Endodermal cell (in vitro differentiated cells): ENCODE measurements at regions not wholly inside any gene's neighbourhood (a gene's known extent, or its start where the extent isn't known, plus 50 kb on each side); places are given as distances from the start of the nearest gene placed in this dataset.

Source experiments
- DNase-seq: peaks from one replicate; pipeline ENCODE4 v3.0.0-alpha.2; 2017
- H3K27ac ChIP-seq: 2 replicates; pipeline ENCODE4 v1.5.1; 2013; ENCODE audit warnings: mild to moderate bottlenecking, low read depth, low read length, moderate library complexity
- H3K27me3 ChIP-seq: 2 replicates; pipeline ENCODE4 v1.6.1; 2013; ENCODE audit warnings: mild to moderate bottlenecking, low read length, moderate library complexity; ENCODE audit not compliant: insufficient read depth, control insufficient read depth, poor library complexity, severe bottlenecking
- H3K36me3 ChIP-seq: 2 replicates; pipeline ENCODE4 v1.7.0; 2013; ENCODE audit warnings: mild to moderate bottlenecking, low read length, moderate library complexity; ENCODE audit not compliant: control insufficient read depth, insufficient read depth
- H3K4me1 ChIP-seq: one replicate; pipeline ENCODE4 v1.7.0; 2013; ENCODE audit warnings: low read length; ENCODE audit not compliant: control insufficient read depth, insufficient read depth
- H3K4me3 ChIP-seq: 2 replicates; pipeline ENCODE4 v1.5.1; 2013; ENCODE audit warnings: mild to moderate bottlenecking, low read length, moderate library complexity
- H3K9ac ChIP-seq: 2 replicates; pipeline ENCODE4 v1.6.1; 2013; ENCODE audit warnings: mild to moderate bottlenecking, low read length, moderate library complexity; ENCODE audit not compliant: poor library complexity, severe bottlenecking; ENCODE audit errors: extremely low read depth
- H3K9me3 ChIP-seq: 2 replicates; pipeline ENCODE4 v1.6.1; 2013; ENCODE audit warnings: mild to moderate bottlenecking, low read length, moderate library complexity; ENCODE audit not compliant: control insufficient read depth
- H3K27ac Mint-ChIP-seq: 2 replicates; pipeline ENCODE4 v1.8.0; 2020; ENCODE audit warnings: mixed read lengths
- H3K27me3 Mint-ChIP-seq: 2 replicates; pipeline ENCODE4 v1.8.0; 2021; ENCODE audit warnings: mild to moderate bottlenecking, mixed read lengths; ENCODE audit not compliant: insufficient read depth
- H3K36me3 Mint-ChIP-seq: 2 replicates; pipeline ENCODE4 v1.8.0; 2020; ENCODE audit warnings: low read depth, mixed read lengths
- H3K4me1 Mint-ChIP-seq: 2 replicates; pipeline ENCODE4 v1.8.0; 2020; ENCODE audit warnings: mixed read lengths
- H3K4me3 Mint-ChIP-seq: 2 replicates; pipeline ENCODE4 v1.8.0; 2020; ENCODE audit warnings: mild to moderate bottlenecking, moderate library complexity, mixed read lengths
- H3K9me3 Mint-ChIP-seq: 2 replicates; pipeline ENCODE4 v1.8.0; 2020; ENCODE audit warnings: mild to moderate bottlenecking, mixed read lengths
- WGBS, 2 experiments: methylation state at CpG; one replicate each; pipeline versions ENCODE4 v1.1.5 to v1.1.7; 2013; ENCODE audit warnings: missing lambda C conversion rate in 2 of 2, mixed read lengths in 1 of 2; ENCODE audit not compliant: insufficient coverage in 1 of 2, insufficient read length in 1 of 2; 5-methylcytosine and 5-hydroxymethylcytosine counted together
- TF ChIP-seq, protein P1 (sequence below): fragments of 200-600 bp; sonication (generic); conservative IDR thresholded peaks from 2 replicates; pipeline ENCODE4 v1.5.0; 2021; ENCODE audit warnings: antibody characterized with exemption, mild to moderate bottlenecking

GRCh38 chr5:56492812-56493211, 259.7 kb upstream of the ANKRD55 start:
- H3K4me3 Mint-ChIP-seq, result no peak overlapping the region
- Histone ChIP-seq H3K9ac (no peak overlapping the region), H3K27ac (no peak overlapping the region), H3K36me3 (no peaks in the 10 kb centered on the region), H3K27me3 (no peaks in the 10 kb centered on the region), H3K4me3 (no peak overlapping the region), H3K4me1 (peaks cover 9% of the 10 kb centered on the region), H3K9me3 (peaks cover 9% of the 10 kb centered on the region)
- peaks cover 9% of the 10 kb centered on the region for H3K9me3 Mint-ChIP-seq
- DNase-seq, result no peak
- peaks cover 11% of the 10 kb centered on the region for H3K27me3 Mint-ChIP-seq
- TF ChIP-seq, protein P1, sequence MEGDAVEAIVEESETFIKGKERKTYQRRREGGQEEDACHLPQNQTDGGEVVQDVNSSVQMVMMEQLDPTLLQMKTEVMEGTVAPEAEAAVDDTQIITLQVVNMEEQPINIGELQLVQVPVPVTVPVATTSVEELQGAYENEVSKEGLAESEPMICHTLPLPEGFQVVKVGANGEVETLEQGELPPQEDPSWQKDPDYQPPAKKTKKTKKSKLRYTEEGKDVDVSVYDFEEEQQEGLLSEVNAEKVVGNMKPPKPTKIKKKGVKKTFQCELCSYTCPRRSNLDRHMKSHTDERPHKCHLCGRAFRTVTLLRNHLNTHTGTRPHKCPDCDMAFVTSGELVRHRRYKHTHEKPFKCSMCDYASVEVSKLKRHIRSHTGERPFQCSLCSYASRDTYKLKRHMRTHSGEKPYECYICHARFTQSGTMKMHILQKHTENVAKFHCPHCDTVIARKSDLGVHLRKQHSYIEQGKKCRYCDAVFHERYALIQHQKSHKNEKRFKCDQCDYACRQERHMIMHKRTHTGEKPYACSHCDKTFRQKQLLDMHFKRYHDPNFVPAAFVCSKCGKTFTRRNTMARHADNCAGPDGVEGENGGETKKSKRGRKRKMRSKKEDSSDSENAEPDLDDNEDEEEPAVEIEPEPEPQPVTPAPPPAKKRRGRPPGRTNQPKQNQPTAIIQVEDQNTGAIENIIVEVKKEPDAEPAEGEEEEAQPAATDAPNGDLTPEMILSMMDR, result no peak
- H3K4me1 Mint-ChIP-seq, result peaks cover 28% of the 10 kb centered on the region
- H3K36me3 Mint-ChIP-seq, result peaks cover 7% of the 10 kb centered on the region
- WGBS, 2 experiments, result 95 to 100% methylated on average over 2 to 5 of the region's 5 CpGs
- no peak overlapping the region for H3K27ac Mint-ChIP-seq

DNA sequence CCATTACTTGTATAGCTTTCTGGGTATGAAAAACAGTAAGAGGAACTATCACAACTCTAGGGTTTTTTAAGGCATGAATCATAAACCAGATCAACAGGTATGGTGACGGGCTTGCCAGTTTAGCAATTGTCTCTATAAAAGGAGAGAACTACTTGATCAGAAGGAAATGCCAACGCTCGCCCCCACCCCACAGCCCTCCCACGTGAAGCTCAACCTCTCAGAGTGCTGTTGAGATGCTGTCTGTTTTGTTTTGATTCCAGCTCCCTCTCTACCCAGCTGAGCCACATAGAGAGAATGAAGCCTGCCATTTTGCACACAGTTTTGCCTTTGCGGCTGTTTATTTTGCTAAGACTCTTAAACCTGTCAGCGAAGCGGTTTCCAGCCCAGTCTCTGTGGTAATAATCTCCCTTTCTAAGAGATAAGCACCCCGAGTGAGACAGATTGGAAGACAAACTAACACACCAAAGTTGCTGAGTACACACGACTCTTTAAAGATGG, 257.9 kb upstream of the ANKRD55 start:
- Mint-ChIP-seq H3K36me3 (peaks cover 10% of the 10 kb centered on the region), H3K27ac (peak overlapping the region; percentile 11), H3K9me3 (peaks cover 21% of the 10 kb centered on the region), H3K27me3 (peaks cover 14% of the 10 kb centered on the region), H3K4me1 (peaks cover 20% of the 10 kb centered on the region), H3K4me3 (no peak overlapping the region)
- WGBS, 2 experiments, result 80 to 90% methylated on average over 5 to 9 of the region's 9 CpGs
- DNase-seq, result no peak
- Histone ChIP-seq H3K27ac (no peak overlapping the region), H3K27me3 (no peaks in the 10 kb centered on the region), H3K4me1 (peaks cover 9% of the 10 kb centered on the region), H3K36me3 (no peaks in the 10 kb centered on the region), H3K9ac (no peak overlapping the region), H3K4me3 (no peak overlapping the region), H3K9me3 (peaks cover 18% of the 10 kb centered on the region)
- TF ChIP-seq, protein P1, result no peak

DNA sequence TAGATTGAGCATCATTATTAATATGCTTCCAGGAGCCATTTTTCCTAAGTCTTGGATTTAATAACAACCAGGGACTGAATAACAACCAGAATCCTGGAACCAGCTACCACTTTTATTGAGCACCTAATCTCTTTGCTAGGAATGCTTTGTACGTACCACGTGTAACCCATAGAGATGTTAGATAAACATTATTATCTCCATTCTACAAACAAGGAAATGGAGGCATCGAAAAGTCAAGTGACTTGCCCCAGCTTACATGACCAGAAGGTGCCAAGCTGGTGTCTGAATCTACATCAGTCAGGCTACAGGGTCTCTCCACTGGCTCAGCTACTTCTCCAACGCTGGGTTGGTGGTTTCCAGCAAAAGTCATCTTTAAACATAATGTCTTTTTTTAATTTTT, 256.1 kb upstream of the ANKRD55 start:
- H3K4me1 ChIP-seq, result peaks cover 9% of the 10 kb centered on the region
- 81 to 84% methylated on average over 3 to 4 of the region's 4 CpGs for WGBS, 2 experiments

More for the DNA sequence above, 256.1 kb upstream of the ANKRD55 start:
- DNase-seq, result no peak
- H3K9me3 Mint-ChIP-seq, result peaks cover 21% of the 10 kb centered on the region
- Histone ChIP-seq H3K4me3 (no peak overlapping the region), H3K9ac (no peak overlapping the region), H3K36me3 (no peaks in the 10 kb centered on the region), H3K9me3 (peaks cover 18% of the 10 kb centered on the region), H3K27me3 (no peaks in the 10 kb centered on the region), H3K27ac (no peak overlapping the region)
- peaks cover 14% of the 10 kb centered on the region for H3K27me3 Mint-ChIP-seq
- no peak overlapping the region for H3K27ac Mint-ChIP-seq
- H3K4me1 Mint-ChIP-seq, result peaks cover 15% of the 10 kb centered on the region
- no peak overlapping the region for H3K4me3 Mint-ChIP-seq
- H3K36me3 Mint-ChIP-seq, result peaks cover 10% of the 10 kb centered on the region
- TF ChIP-seq, protein P1, result no peak
